Cardiac muscle cell (in vitro differentiated cells and primary cell): ENCODE measurements at regions not wholly inside any gene's neighbourhood (a gene's known extent, or its start where the extent isn't known, plus 50 kb on each side); places are given as distances from the start of the nearest gene placed in this dataset.

Experiments used
- DNase-seq, 2 donors: peaks; one replicate each; pipeline versions ENCODE4 v3.0.0 to v3.0.0-alpha.2; 2010 to 2017; ENCODE audit warnings: low read depth in 1 of 2, low spot score in 1 of 2
- H3K27ac ChIP-seq: fragments of 200-600 bp; sonication (generic); 2 replicates; pipeline ENCODE4 v1.5.1; 2016
- H3K27me3 ChIP-seq: fragments of 200-600 bp; sonication (generic); 2 replicates; pipeline ENCODE4 v1.6.0; 2016; ENCODE audit warnings: control low read depth
- H3K36me3 ChIP-seq: fragments of 200-600 bp; sonication (generic); 2 replicates; pipeline ENCODE4 v1.5.1; 2016; ENCODE audit warnings: control low read depth
- H3K4me1 ChIP-seq: fragments of 200-600 bp; sonication (generic); 2 replicates; pipeline ENCODE4 v1.8.1; 2017; ENCODE audit warnings: low read depth, mild to moderate bottlenecking, mixed run types
- H3K4me3 ChIP-seq: fragments of 200-600 bp; sonication (generic); 2 replicates; pipeline ENCODE4 v1.5.1; 2016; ENCODE audit warnings: mild to moderate bottlenecking
- H3K9me3 ChIP-seq: fragments of 200-600 bp; sonication (generic); 2 replicates; pipeline ENCODE4 v1.5.1; 2017; ENCODE audit warnings: low read depth, mild to moderate bottlenecking, control low read depth
- TF ChIP-seq, protein P1 (sequence below): IDR thresholded peaks from 2 replicates; pipeline ENCODE4 v1.5.1; 2012; ENCODE audit warnings: low read depth, mild to moderate bottlenecking, low read length

DNA sequence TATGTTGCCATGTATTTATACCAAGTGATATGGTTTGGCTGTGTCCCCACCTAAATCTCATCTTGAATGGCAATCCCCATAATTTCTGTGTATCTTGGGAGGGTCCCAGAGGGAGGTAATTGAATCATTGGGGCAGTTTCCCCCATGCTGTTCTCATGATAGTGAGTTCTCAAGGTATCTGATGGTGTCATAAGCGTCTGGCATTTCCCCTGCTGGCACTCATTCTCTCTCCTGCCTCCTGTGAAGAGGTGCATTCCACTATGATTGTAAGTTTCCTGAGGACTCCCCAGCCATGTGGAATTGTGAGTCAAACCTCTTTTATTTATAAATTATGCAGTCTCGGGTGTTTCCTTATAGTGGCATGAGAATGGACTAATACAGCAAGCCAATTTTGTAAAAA is 140.8 kb upstream of the ADAMTSL1 start:
- peak in 1 of 2 donors; percentile 42 for DNase-seq
- H3K27me3 ChIP-seq, result no peaks in the 10 kb centered on the region
- H3K27ac ChIP-seq, result no peak overlapping the region
- no peak overlapping the region for H3K4me3 ChIP-seq
- peaks cover 6% of the 10 kb centered on the region for H3K4me1 ChIP-seq
- TF ChIP-seq, protein P1, sequence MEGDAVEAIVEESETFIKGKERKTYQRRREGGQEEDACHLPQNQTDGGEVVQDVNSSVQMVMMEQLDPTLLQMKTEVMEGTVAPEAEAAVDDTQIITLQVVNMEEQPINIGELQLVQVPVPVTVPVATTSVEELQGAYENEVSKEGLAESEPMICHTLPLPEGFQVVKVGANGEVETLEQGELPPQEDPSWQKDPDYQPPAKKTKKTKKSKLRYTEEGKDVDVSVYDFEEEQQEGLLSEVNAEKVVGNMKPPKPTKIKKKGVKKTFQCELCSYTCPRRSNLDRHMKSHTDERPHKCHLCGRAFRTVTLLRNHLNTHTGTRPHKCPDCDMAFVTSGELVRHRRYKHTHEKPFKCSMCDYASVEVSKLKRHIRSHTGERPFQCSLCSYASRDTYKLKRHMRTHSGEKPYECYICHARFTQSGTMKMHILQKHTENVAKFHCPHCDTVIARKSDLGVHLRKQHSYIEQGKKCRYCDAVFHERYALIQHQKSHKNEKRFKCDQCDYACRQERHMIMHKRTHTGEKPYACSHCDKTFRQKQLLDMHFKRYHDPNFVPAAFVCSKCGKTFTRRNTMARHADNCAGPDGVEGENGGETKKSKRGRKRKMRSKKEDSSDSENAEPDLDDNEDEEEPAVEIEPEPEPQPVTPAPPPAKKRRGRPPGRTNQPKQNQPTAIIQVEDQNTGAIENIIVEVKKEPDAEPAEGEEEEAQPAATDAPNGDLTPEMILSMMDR, result no peak
- no peaks in the 10 kb centered on the region for H3K36me3 ChIP-seq
- H3K9me3 ChIP-seq, result no peaks in the 10 kb centered on the region

- TF ChIP-seq, protein P1, result no peak
Observed at GRCh38 chr9:18335825-18336224, 138.1 kb upstream of the ADAMTSL1 start.

DNA sequence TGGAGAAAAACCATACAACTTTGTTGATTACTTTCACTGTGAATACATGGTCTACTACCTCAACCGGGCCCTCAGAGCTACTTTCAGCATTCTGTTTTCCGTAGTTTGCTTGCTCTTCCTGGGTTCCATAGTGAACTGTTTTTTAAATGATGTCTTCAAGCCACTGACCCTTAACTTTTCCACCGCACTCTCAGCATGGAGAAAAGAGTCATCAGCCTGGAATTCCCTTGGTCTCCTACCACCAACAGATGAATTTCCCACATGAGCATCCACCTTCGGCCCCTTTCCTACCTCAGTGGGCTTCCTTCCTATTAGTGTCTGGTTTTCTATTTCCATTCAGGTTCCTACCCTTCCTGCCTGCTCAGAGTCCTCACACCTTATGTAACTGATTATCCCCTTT is 135.9 kb upstream of the ADAMTSL1 start:
- no peaks in the 10 kb centered on the region for H3K36me3 ChIP-seq
- H3K27me3 ChIP-seq, result no peaks in the 10 kb centered on the region
- TF ChIP-seq, protein P1, result no peak
- no peaks in the 10 kb centered on the region for H3K4me1 ChIP-seq
- no peak overlapping the region for H3K4me3 ChIP-seq
- no peak overlapping the region for H3K27ac ChIP-seq
- no peaks in the 10 kb centered on the region for H3K9me3 ChIP-seq
- DNase-seq, result no peak

More at GRCh38 chr9:18335825-18336224, 138.1 kb upstream of the ADAMTSL1 start:
- no peak overlapping the region for H3K4me3 ChIP-seq
- no peaks in the 10 kb centered on the region for H3K9me3 ChIP-seq
- H3K27ac ChIP-seq, result no peak overlapping the region
- no peak for DNase-seq
- no peaks in the 10 kb centered on the region for H3K36me3 ChIP-seq
- peaks cover 6% of the 10 kb centered on the region for H3K4me1 ChIP-seq
- no peaks in the 10 kb centered on the region for H3K27me3 ChIP-seq

- Histone ChIP-seq H3K4me3 (no peak overlapping the region), H3K27ac (no peak overlapping the region), H3K36me3 (no peaks in the 10 kb centered on the region), H3K9me3 (no peaks in the 10 kb centered on the region), H3K27me3 (no peaks in the 10 kb centered on the region), H3K4me1 (no peaks in the 10 kb centered on the region)
- TF ChIP-seq, protein P1, result no peak
- peak in 1 of 2 donors; percentile 82 for DNase-seq
Observed at GRCh38 chr9:18343784-18344183, 130.2 kb upstream of the ADAMTSL1 start.

GRCh38 chr9:18346745-18347144 is 127.2 kb upstream of the ADAMTSL1 start:
- TF ChIP-seq, protein P1, result no peak
- H3K27ac ChIP-seq, result no peak overlapping the region
- DNase-seq, result no peak
- no peak overlapping the region for H3K4me3 ChIP-seq
- no peaks in the 10 kb centered on the region for H3K4me1 ChIP-seq
- no peaks in the 10 kb centered on the region for H3K9me3 ChIP-seq
- H3K27me3 ChIP-seq, result no peaks in the 10 kb centered on the region
- no peaks in the 10 kb centered on the region for H3K36me3 ChIP-seq
